ENCODE measurements at regions not wholly inside any gene's neighbourhood (a gene's known extent, or its start where the extent isn't known, plus 50 kb on each side); places are given as distances from the start of the nearest gene placed in this dataset.

DNA sequence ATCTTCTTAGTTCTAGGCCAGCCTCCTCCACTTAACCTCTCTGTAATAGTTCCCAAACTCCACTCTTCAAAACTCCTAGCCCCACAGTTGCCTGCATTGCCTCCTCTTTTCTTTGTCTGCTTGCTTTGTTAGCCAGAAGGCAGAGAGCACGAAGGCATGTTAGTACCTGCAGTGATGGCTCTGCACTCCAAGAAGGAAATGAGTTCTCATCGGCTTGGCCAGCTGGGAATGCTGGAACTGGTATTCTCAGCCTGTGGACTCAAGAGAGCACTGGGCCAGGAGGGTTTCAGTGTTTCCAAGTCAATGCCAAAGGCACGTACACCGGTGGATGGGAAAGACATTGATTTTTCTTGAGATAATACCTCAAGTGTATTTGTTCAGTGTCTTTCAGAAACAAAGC lies 66.3 kb upstream of the HABP2 start:
- TF ChIP-seq, protein P1, sequence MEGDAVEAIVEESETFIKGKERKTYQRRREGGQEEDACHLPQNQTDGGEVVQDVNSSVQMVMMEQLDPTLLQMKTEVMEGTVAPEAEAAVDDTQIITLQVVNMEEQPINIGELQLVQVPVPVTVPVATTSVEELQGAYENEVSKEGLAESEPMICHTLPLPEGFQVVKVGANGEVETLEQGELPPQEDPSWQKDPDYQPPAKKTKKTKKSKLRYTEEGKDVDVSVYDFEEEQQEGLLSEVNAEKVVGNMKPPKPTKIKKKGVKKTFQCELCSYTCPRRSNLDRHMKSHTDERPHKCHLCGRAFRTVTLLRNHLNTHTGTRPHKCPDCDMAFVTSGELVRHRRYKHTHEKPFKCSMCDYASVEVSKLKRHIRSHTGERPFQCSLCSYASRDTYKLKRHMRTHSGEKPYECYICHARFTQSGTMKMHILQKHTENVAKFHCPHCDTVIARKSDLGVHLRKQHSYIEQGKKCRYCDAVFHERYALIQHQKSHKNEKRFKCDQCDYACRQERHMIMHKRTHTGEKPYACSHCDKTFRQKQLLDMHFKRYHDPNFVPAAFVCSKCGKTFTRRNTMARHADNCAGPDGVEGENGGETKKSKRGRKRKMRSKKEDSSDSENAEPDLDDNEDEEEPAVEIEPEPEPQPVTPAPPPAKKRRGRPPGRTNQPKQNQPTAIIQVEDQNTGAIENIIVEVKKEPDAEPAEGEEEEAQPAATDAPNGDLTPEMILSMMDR (IDR thresholded peaks at IDR 0.05), result no peak
- TF ChIP-seq POLR2A (IDR thresholded peaks at IDR 0.05; ENCODE audit: low read depth), result no peak
- TF ChIP-seq EP300 (IDR thresholded peaks at IDR 0.05), result no peak

Data from esophagus muscularis mucosa (tissue), 4 donors.